HG03108 (cell line): ENCODE measurements at regions not wholly inside any gene's neighbourhood (a gene's known extent, or its start where the extent isn't known, plus 50 kb on each side); places are given as distances from the start of the nearest gene placed in this dataset.
"Not testable (repeated sequence)": the region's sequence is repeated elsewhere in the genome, so short reads cannot be mapped to it uniquely, and the experiment has no call there.

ENCODE experiments used
- ATAC-seq: cut with Tn5 transposase; IDR thresholded peaks from one replicate; pipeline ENCODE4 v1.9.1; 2021; ENCODE audit warnings: moderate library complexity; ENCODE audit not compliant: unreplicated experiment

- ATAC-seq, result not testable (repeated sequence)
These were observed 66.2 kb downstream of the SYT15 start for GRCh38 chr10:46645110-46645509.

- not testable (repeated sequence) for ATAC-seq
These were observed 67.2 kb downstream of the SYT15 start for GRCh38 chr10:46646132-46646531.

GRCh38 chr10:46650967-46651366 lies 72.0 kb downstream of the SYT15 start:
- not testable (repeated sequence) for ATAC-seq

- ATAC-seq, result not testable (repeated sequence)
These were observed 78.5 kb downstream of the SYT15 start for GRCh38 chr10:46657437-46657836.

GRCh38 chr10:46660027-46660834 lies 81.3 kb downstream of the SYT15 start:
- ATAC-seq, result not testable (repeated sequence)

- not testable (repeated sequence) for ATAC-seq
These were observed 81.9 kb downstream of the SYT15 start for GRCh38 chr10:46660835-46661164.

- ATAC-seq, result not testable (repeated sequence)
These were observed 86.6 kb downstream of the SYT15 start for GRCh38 chr10:46665536-46665935.

GRCh38 chr10:46668357-46668997 lies 89.5 kb downstream of the SYT15 start:
- ATAC-seq, result not testable (repeated sequence)

GRCh38 chr10:46677836-46678435 lies 99.0 kb downstream of the SYT15 start:
- ATAC-seq, result not testable (repeated sequence)

GRCh38 chr10:46691397-46691796 lies 112.5 kb downstream of the SYT15 start:
- not testable (repeated sequence) for ATAC-seq

GRCh38 chr10:46693218-46693617 lies 114.3 kb downstream of the SYT15 start:
- not testable (repeated sequence) for ATAC-seq

GRCh38 chr10:46717264-46717663 lies 138.3 kb downstream of the SYT15 start:
- not testable (repeated sequence) for ATAC-seq

- not testable (repeated sequence) for ATAC-seq
These were observed 139.1 kb downstream of the SYT15 start for GRCh38 chr10:46718014-46718413.

- ATAC-seq, result not testable (repeated sequence)
These were observed 141.5 kb downstream of the SYT15 start for GRCh38 chr10:46720386-46720785.

GRCh38 chr10:46720811-46721518 lies 142.0 kb downstream of the SYT15 start:
- not testable (repeated sequence) for ATAC-seq

- not testable (repeated sequence) for ATAC-seq
These were observed 145.3 kb downstream of the SYT15 start for GRCh38 chr10:46724258-46724657.

GRCh38 chr10:46728359-46728758 lies 149.4 kb downstream of the SYT15 start:
- not testable (repeated sequence) for ATAC-seq

- ATAC-seq, result not testable (repeated sequence)
These were observed 151.8 kb downstream of the SYT15 start for GRCh38 chr10:46730729-46731128.

- not testable (repeated sequence) for ATAC-seq
These were observed 154.8 kb downstream of the SYT15 start for GRCh38 chr10:46733635-46734261.

GRCh38 chr10:46734262-46734642 lies 155.3 kb downstream of the SYT15 start:
- ATAC-seq, result not testable (repeated sequence)

- not testable (repeated sequence) for ATAC-seq
These were observed 161.0 kb downstream of the SYT15 start for GRCh38 chr10:46739919-46740318.
